Dermis blood vessel endothelial cell (primary cell): ENCODE measurements at regions not wholly inside any gene's neighbourhood (a gene's known extent, or its start where the extent isn't known, plus 50 kb on each side); places are given as distances from the start of the nearest gene placed in this dataset.

Experiments used
- DNase-seq: peaks from one replicate; pipeline ENCODE4 v3.0.0; 2010

DNA sequence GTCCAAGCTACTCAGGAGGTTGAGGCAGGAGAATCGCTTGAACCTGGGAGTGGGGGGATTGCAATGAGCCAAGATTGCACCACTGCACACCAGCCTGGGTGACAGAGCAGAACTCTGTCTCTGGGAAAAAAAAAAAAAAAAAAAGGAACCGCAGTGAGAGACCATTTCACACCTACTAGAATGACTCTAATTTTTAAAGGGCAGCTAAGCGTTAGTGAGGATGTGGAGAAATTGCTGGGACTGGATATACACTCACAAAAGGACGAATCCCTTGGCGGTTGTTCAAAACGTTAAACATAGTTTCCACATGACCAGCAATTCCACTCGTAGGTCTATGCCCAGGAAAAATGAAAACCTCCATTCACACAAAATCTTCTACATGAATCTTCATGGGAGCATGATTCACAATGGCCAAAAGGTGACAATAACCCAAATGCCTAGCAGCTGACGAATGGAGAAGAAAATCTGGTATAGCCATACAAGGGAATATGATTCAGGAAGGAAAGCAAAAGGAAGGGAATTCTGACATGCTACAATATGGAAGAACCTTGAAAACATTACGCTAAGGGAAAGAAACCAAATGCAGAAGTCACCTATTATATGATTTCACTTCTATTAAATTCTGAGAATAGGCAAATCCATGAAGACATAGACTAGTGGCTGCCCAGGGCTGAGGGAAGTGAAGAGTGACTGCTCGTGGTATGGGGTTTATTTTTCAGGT is 127.0 kb downstream of the CHSY1 start:
- peak; percentile 92 for DNase-seq

DNA sequence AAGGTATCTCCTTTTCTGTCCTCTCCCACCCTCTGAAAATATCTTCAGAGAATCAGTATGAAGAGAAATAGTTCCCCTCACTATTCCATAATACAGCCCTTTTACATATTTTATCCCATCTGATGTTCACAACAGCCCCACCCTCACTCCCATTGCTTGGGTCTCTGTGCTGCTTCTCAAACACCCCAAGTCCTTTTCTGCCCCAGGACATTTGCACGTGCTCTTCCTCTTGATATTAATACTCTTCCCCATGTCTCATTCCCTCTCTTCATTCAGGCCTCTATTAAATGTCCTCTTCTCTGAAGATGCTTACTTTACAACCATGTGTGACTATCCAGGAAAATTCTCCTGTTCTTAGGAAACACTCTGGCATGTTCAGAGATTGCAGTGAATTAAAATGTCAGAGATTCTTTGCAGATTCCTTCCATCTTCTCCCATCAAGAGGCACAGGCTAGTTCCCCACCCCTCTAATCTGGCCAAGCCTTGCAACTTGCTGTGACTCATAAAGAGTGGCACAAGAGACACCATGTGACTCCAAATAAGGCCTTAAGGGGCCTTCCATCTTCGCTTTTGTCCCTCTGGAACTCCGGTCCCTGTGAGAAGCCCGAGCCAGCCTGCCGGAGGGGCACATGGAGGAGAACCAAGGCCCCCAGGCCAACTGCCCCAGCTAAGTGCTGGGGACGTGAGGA is 128.5 kb downstream of the CHSY1 start:
- DNase-seq: no peak

DNA sequence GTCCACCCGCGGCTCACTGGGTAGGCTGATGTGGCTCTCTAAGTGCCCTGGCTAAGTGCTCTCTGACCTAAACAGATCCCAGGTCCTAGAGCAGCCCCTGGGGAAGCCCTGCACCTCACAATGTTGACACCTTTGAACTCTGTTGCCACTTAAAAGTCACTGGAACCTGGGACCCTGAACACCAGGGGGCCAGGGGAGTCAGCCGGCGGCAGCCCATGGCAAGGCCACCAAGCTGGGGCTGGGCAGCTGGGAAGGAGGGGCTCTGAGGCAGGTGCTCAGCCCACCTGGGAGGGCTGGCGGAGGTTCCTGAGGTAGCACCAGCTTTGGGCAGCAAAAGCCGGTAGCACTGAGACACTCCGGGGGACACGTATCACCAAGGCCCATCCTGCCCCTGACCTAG is 129.0 kb downstream of the CHSY1 start:
- no peak for DNase-seq

DNA sequence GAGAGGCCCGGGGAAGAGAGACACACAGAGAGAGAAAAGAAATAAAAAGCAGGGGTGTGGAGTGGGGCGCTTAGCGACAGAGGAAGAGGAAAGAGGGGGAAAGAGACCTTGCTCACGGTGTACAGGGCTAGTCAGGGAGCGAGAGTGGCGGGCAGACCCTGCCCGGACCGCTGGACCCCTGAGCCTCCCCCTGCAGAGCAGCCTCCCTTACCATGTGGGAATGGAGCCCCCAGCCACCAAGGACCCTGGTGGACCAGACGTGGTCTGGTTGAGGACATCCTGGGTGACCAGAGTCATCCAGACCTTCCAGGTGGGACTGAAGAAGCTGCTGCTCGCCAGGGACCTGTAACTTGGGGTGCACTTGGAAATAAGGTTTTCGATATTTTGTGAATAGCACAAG is 129.6 kb downstream of the CHSY1 start:
- DNase-seq: no peak

GRCh38 chr15:101121511-101122090 is 130.2 kb downstream of the CHSY1 start:
- peak; percentile 31 for DNase-seq

- DNase-seq: no peak
Observed at GRCh38 chr15:101120987-101121386, 130.9 kb downstream of the CHSY1 start.

DNA sequence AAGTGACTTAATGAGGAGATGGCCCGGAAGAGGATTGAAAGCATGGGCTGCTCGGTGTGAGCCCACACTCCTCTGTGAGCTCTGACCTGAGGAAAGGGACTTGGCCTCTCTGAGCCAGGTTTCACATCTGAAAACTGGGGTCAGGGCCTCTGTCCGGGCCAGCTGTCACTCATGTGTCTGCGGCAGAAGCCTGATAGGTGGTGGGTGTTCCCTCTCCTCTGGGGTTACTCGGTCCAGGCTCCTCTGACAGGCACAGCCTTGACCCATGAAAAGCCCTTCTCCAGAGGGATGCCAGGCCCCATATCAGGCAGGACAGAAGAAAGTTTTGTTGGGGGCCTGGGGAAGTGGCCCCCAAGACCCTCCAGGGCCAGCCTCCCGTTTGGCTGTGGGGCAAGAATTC is 131.4 kb downstream of the CHSY1 start:
- DNase-seq: no peak
